H1 (cell line): ENCODE measurements at regions not wholly inside any gene's neighbourhood (a gene's known extent, or its start where the extent isn't known, plus 50 kb on each side); places are given as distances from the start of the nearest gene placed in this dataset.

ENCODE experiments used
- POU5F1 ChIP-seq: IDR thresholded peaks from 2 replicates; pipeline ENCODE4 v1.6.1; 2011; ENCODE audit warnings: low read depth, mild to moderate bottlenecking, low read length, moderate library complexity
- SP4 ChIP-seq: IDR thresholded peaks from 2 replicates; pipeline ENCODE4 v1.6.1; 2012; ENCODE audit warnings: low read length, inconsistent platforms
- SRF ChIP-seq: IDR thresholded peaks from 2 replicates; pipeline ENCODE4 v1.6.1; 2011; ENCODE audit warnings: mild to moderate bottlenecking, low read depth, low read length, moderate library complexity
- TF ChIP-seq, protein P1 (sequence below): fragments of 300-600 bp; sonication (generic); IDR thresholded peaks from 2 replicates; pipeline ENCODE4 v1.7.1; 2012; ENCODE audit warnings: low read length, moderate library complexity, mild to moderate bottlenecking, inconsistent platforms; ENCODE audit not compliant: insufficient replicate concordance
- TF ChIP-seq, protein P2 (sequence below): IDR thresholded peaks from 2 replicates; pipeline ENCODE4 v1.6.1; 2012; ENCODE audit warnings: low read length, inconsistent platforms
- TF ChIP-seq, protein P3 (sequence below): IDR thresholded peaks from 2 replicates; pipeline ENCODE4 v1.6.1; 2012; ENCODE audit warnings: inconsistent platforms

DNA sequence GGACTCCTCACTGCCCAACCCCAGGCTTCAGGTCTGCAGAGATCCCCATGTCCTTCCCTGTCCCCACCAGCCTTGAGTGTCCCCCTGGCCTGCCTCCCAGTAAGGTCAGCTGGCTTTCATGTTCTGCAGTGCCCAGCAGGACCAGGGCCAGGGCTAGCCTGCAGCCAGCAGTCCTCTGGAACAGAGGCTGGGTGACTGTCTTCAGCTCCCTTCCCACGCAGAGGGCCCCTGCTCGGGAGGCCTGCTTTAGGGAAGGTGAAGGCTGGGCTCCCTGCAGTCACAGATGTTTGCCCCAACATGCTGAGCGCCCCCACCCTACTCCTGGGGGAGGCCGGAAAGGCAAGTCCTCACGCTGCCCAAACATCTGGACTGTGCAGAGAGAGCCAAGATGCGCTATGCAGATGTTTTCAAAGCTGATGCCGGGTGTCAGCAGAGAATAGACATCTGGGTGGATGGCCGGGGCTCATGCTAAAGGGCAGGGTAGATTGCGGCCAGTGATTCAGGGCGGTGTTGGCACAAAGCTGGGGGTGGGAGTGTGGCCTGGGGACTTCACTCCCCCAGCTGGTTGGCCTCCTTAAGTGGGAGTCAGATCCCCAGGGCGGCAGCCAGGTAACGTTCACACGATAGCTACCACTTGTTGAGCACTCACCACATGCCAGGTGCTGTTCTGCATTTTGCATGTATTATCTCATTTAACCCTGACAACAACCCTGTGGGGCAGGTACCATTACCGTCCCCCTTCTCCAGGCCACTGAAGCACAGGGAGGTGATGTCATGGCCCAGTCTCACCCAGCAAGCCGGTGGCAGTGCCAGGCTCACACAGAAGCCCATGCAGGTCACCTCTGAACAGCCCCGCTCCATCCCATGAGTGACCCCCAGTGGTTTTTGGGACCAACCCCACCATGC is 71.2 kb upstream of the COL13A1 start (continued):
- TF ChIP-seq, protein P1, sequence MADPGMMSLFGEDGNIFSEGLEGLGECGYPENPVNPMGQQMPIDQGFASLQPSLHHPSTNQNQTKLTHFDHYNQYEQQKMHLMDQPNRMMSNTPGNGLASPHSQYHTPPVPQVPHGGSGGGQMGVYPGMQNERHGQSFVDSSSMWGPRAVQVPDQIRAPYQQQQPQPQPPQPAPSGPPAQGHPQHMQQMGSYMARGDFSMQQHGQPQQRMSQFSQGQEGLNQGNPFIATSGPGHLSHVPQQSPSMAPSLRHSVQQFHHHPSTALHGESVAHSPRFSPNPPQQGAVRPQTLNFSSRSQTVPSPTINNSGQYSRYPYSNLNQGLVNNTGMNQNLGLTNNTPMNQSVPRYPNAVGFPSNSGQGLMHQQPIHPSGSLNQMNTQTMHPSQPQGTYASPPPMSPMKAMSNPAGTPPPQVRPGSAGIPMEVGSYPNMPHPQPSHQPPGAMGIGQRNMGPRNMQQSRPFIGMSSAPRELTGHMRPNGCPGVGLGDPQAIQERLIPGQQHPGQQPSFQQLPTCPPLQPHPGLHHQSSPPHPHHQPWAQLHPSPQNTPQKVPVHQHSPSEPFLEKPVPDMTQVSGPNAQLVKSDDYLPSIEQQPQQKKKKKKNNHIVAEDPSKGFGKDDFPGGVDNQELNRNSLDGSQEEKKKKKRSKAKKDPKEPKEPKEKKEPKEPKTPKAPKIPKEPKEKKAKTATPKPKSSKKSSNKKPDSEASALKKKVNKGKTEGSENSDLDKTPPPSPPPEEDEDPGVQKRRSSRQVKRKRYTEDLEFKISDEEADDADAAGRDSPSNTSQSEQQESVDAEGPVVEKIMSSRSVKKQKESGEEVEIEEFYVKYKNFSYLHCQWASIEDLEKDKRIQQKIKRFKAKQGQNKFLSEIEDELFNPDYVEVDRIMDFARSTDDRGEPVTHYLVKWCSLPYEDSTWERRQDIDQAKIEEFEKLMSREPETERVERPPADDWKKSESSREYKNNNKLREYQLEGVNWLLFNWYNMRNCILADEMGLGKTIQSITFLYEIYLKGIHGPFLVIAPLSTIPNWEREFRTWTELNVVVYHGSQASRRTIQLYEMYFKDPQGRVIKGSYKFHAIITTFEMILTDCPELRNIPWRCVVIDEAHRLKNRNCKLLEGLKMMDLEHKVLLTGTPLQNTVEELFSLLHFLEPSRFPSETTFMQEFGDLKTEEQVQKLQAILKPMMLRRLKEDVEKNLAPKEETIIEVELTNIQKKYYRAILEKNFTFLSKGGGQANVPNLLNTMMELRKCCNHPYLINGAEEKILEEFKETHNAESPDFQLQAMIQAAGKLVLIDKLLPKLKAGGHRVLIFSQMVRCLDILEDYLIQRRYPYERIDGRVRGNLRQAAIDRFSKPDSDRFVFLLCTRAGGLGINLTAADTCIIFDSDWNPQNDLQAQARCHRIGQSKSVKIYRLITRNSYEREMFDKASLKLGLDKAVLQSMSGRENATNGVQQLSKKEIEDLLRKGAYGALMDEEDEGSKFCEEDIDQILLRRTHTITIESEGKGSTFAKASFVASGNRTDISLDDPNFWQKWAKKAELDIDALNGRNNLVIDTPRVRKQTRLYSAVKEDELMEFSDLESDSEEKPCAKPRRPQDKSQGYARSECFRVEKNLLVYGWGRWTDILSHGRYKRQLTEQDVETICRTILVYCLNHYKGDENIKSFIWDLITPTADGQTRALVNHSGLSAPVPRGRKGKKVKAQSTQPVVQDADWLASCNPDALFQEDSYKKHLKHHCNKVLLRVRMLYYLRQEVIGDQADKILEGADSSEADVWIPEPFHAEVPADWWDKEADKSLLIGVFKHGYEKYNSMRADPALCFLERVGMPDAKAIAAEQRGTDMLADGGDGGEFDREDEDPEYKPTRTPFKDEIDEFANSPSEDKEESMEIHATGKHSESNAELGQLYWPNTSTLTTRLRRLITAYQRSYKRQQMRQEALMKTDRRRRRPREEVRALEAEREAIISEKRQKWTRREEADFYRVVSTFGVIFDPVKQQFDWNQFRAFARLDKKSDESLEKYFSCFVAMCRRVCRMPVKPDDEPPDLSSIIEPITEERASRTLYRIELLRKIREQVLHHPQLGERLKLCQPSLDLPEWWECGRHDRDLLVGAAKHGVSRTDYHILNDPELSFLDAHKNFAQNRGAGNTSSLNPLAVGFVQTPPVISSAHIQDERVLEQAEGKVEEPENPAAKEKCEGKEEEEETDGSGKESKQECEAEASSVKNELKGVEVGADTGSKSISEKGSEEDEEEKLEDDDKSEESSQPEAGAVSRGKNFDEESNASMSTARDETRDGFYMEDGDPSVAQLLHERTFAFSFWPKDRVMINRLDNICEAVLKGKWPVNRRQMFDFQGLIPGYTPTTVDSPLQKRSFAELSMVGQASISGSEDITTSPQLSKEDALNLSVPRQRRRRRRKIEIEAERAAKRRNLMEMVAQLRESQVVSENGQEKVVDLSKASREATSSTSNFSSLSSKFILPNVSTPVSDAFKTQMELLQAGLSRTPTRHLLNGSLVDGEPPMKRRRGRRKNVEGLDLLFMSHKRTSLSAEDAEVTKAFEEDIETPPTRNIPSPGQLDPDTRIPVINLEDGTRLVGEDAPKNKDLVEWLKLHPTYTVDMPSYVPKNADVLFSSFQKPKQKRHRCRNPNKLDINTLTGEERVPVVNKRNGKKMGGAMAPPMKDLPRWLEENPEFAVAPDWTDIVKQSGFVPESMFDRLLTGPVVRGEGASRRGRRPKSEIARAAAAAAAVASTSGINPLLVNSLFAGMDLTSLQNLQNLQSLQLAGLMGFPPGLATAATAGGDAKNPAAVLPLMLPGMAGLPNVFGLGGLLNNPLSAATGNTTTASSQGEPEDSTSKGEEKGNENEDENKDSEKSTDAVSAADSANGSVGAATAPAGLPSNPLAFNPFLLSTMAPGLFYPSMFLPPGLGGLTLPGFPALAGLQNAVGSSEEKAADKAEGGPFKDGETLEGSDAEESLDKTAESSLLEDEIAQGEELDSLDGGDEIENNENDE, result no peak
- TF ChIP-seq POU5F1, result no peak
- no peak for TF ChIP-seq SRF
- TF ChIP-seq, protein P2, sequence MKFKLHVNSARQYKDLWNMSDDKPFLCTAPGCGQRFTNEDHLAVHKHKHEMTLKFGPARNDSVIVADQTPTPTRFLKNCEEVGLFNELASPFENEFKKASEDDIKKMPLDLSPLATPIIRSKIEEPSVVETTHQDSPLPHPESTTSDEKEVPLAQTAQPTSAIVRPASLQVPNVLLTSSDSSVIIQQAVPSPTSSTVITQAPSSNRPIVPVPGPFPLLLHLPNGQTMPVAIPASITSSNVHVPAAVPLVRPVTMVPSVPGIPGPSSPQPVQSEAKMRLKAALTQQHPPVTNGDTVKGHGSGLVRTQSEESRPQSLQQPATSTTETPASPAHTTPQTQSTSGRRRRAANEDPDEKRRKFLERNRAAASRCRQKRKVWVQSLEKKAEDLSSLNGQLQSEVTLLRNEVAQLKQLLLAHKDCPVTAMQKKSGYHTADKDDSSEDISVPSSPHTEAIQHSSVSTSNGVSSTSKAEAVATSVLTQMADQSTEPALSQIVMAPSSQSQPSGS, result no peak
- TF ChIP-seq, protein P3, sequence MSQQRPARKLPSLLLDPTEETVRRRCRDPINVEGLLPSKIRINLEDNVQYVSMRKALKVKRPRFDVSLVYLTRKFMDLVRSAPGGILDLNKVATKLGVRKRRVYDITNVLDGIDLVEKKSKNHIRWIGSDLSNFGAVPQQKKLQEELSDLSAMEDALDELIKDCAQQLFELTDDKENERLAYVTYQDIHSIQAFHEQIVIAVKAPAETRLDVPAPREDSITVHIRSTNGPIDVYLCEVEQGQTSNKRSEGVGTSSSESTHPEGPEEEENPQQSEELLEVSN, result no peak
- no peak for TF ChIP-seq SP4
